ENCODE measurements at regions not wholly inside any gene's neighbourhood (a gene's known extent, or its start where the extent isn't known, plus 50 kb on each side); places are given as distances from the start of the nearest gene placed in this dataset.

- no peak overlapping the region for H3K27ac ChIP-seq (ENCODE audit: low read depth in 2 of 2, low read length in 2 of 2)
- H3K9ac ChIP-seq (ENCODE audit: low read depth in 1 of 2, low read length in 2 of 2) = no peak overlapping the region
These were observed 154.2 kb upstream of the PRMT8 start for GRCh38 chr12:3336606-3337311.

GRCh38 chr12:3337944-3338343 lies 153.1 kb upstream of the PRMT8 start:
- Histone ChIP-seq H3K4me3 (ENCODE audit: low read length in 2 of 2) (no peak overlapping the region), H3K36me3 (ENCODE audit: control insufficient read depth in 2 of 2, insufficient read depth in 2 of 2, low read length in 2 of 2) (no peaks in the 10 kb centered on the region), H3K27ac (ENCODE audit: low read depth in 2 of 2, low read length in 2 of 2) (no peak overlapping the region), H3K9me3 (ENCODE audit: control insufficient read depth in 2 of 2, low read length in 2 of 2) (no peaks in the 10 kb centered on the region), H3K4me1 (ENCODE audit: control insufficient read depth in 2 of 2, insufficient read depth in 2 of 2, low read length in 2 of 2) (no peaks in the 10 kb centered on the region), H3K27me3 (ENCODE audit: control insufficient read depth in 2 of 2, insufficient read depth in 2 of 2, low read length in 2 of 2) (no peaks in the 10 kb centered on the region), H3K9ac (ENCODE audit: low read depth in 1 of 2, low read length in 2 of 2) (no peak overlapping the region)

More at GRCh38 chr12:3336606-3337311, 154.2 kb upstream of the PRMT8 start:
- Histone ChIP-seq H3K27me3 (ENCODE audit: control insufficient read depth in 2 of 2, insufficient read depth in 2 of 2, low read length in 2 of 2) (no peaks in the 10 kb centered on the region), H3K36me3 (ENCODE audit: control insufficient read depth in 2 of 2, insufficient read depth in 2 of 2, low read length in 2 of 2) (no peaks in the 10 kb centered on the region), H3K9me3 (ENCODE audit: control insufficient read depth in 2 of 2, low read length in 2 of 2) (no peaks in the 10 kb centered on the region), H3K4me3 (ENCODE audit: low read length in 2 of 2) (no peak overlapping the region), H3K4me1 (ENCODE audit: control insufficient read depth in 2 of 2, insufficient read depth in 2 of 2, low read length in 2 of 2) (no peaks in the 10 kb centered on the region)

GRCh38 chr12:3339221-3339620 lies 151.8 kb upstream of the PRMT8 start:
- Histone ChIP-seq H3K4me3 (ENCODE audit: low read length in 2 of 2) (no peak overlapping the region), H3K9me3 (ENCODE audit: control insufficient read depth in 2 of 2, low read length in 2 of 2) (no peaks in the 10 kb centered on the region), H3K9ac (ENCODE audit: low read depth in 1 of 2, low read length in 2 of 2) (no peak overlapping the region), H3K4me1 (ENCODE audit: control insufficient read depth in 2 of 2, insufficient read depth in 2 of 2, low read length in 2 of 2) (no peaks in the 10 kb centered on the region), H3K27me3 (ENCODE audit: control insufficient read depth in 2 of 2, insufficient read depth in 2 of 2, low read length in 2 of 2) (no peaks in the 10 kb centered on the region), H3K27ac (ENCODE audit: low read depth in 2 of 2, low read length in 2 of 2) (no peak overlapping the region), H3K36me3 (ENCODE audit: control insufficient read depth in 2 of 2, insufficient read depth in 2 of 2, low read length in 2 of 2) (no peaks in the 10 kb centered on the region)

GRCh38 chr12:3341594-3341993 lies 149.4 kb upstream of the PRMT8 start:
- no peak overlapping the region for H3K9ac ChIP-seq (ENCODE audit: low read depth in 1 of 2, low read length in 2 of 2)
- no peaks in the 10 kb centered on the region for H3K27me3 ChIP-seq (ENCODE audit: control insufficient read depth in 2 of 2, insufficient read depth in 2 of 2, low read length in 2 of 2)
- H3K27ac ChIP-seq (ENCODE audit: low read depth in 2 of 2, low read length in 2 of 2) = no peak overlapping the region
- H3K9me3 ChIP-seq (ENCODE audit: control insufficient read depth in 2 of 2, low read length in 2 of 2) = no peaks in the 10 kb centered on the region
- no peaks in the 10 kb centered on the region for H3K4me1 ChIP-seq (ENCODE audit: control insufficient read depth in 2 of 2, insufficient read depth in 2 of 2, low read length in 2 of 2)
- no peaks in the 10 kb centered on the region for H3K36me3 ChIP-seq (ENCODE audit: control insufficient read depth in 2 of 2, insufficient read depth in 2 of 2, low read length in 2 of 2)
- no peak overlapping the region for H3K4me3 ChIP-seq (ENCODE audit: low read length in 2 of 2)

- no peaks in the 10 kb centered on the region for H3K36me3 ChIP-seq (ENCODE audit: control insufficient read depth in 2 of 2, insufficient read depth in 2 of 2, low read length in 2 of 2)
- no peak overlapping the region for H3K27ac ChIP-seq (ENCODE audit: low read depth in 2 of 2, low read length in 2 of 2)
- H3K27me3 ChIP-seq (ENCODE audit: control insufficient read depth in 2 of 2, insufficient read depth in 2 of 2, low read length in 2 of 2) = no peaks in the 10 kb centered on the region
- no peaks in the 10 kb centered on the region for H3K9me3 ChIP-seq (ENCODE audit: control insufficient read depth in 2 of 2, low read length in 2 of 2)
- no peak overlapping the region for H3K4me3 ChIP-seq (ENCODE audit: low read length in 2 of 2)
- H3K9ac ChIP-seq (ENCODE audit: low read depth in 1 of 2, low read length in 2 of 2) = no peak overlapping the region
- no peaks in the 10 kb centered on the region for H3K4me1 ChIP-seq (ENCODE audit: control insufficient read depth in 2 of 2, insufficient read depth in 2 of 2, low read length in 2 of 2)
These were observed 149.0 kb upstream of the PRMT8 start for GRCh38 chr12:3342051-3342450.

- Histone ChIP-seq H3K4me1 (ENCODE audit: control insufficient read depth in 2 of 2, insufficient read depth in 2 of 2, low read length in 2 of 2) (no peaks in the 10 kb centered on the region), H3K27ac (ENCODE audit: low read depth in 2 of 2, low read length in 2 of 2) (no peak overlapping the region), H3K27me3 (ENCODE audit: control insufficient read depth in 2 of 2, insufficient read depth in 2 of 2, low read length in 2 of 2) (no peaks in the 10 kb centered on the region), H3K36me3 (ENCODE audit: control insufficient read depth in 2 of 2, insufficient read depth in 2 of 2, low read length in 2 of 2) (no peaks in the 10 kb centered on the region), H3K4me3 (ENCODE audit: low read length in 2 of 2) (no peak overlapping the region), H3K9me3 (ENCODE audit: control insufficient read depth in 2 of 2, low read length in 2 of 2) (no peaks in the 10 kb centered on the region), H3K9ac (ENCODE audit: low read depth in 1 of 2, low read length in 2 of 2) (no peak overlapping the region)
These were observed 142.9 kb upstream of the PRMT8 start for GRCh38 chr12:3348055-3348454.

- H3K9me3 ChIP-seq (ENCODE audit: control insufficient read depth in 2 of 2, low read length in 2 of 2) = no peaks in the 10 kb centered on the region
- H3K27me3 ChIP-seq (ENCODE audit: control insufficient read depth in 2 of 2, insufficient read depth in 2 of 2, low read length in 2 of 2) = no peaks in the 10 kb centered on the region
- H3K36me3 ChIP-seq (ENCODE audit: control insufficient read depth in 2 of 2, insufficient read depth in 2 of 2, low read length in 2 of 2) = no peaks in the 10 kb centered on the region
- H3K9ac ChIP-seq (ENCODE audit: low read depth in 1 of 2, low read length in 2 of 2) = no peak overlapping the region
- no peak overlapping the region for H3K4me3 ChIP-seq (ENCODE audit: low read length in 2 of 2)
- H3K4me1 ChIP-seq (ENCODE audit: control insufficient read depth in 2 of 2, insufficient read depth in 2 of 2, low read length in 2 of 2) = no peaks in the 10 kb centered on the region
- no peak overlapping the region for H3K27ac ChIP-seq (ENCODE audit: low read depth in 2 of 2, low read length in 2 of 2)
These were observed 140.6 kb upstream of the PRMT8 start for GRCh38 chr12:3350432-3350831.

GRCh38 chr12:3351731-3352130 lies 139.3 kb upstream of the PRMT8 start:
- H3K4me1 ChIP-seq (ENCODE audit: control insufficient read depth in 2 of 2, insufficient read depth in 2 of 2, low read length in 2 of 2) = no peaks in the 10 kb centered on the region

GRCh38 chr12:3352230-3352629 lies 138.8 kb upstream of the PRMT8 start:
- no peaks in the 10 kb centered on the region for H3K4me1 ChIP-seq (ENCODE audit: control insufficient read depth in 2 of 2, insufficient read depth in 2 of 2, low read length in 2 of 2)
- H3K9me3 ChIP-seq (ENCODE audit: control insufficient read depth in 2 of 2, low read length in 2 of 2) = no peaks in the 10 kb centered on the region
- H3K27me3 ChIP-seq (ENCODE audit: control insufficient read depth in 2 of 2, insufficient read depth in 2 of 2, low read length in 2 of 2) = no peaks in the 10 kb centered on the region
- H3K36me3 ChIP-seq (ENCODE audit: control insufficient read depth in 2 of 2, insufficient read depth in 2 of 2, low read length in 2 of 2) = no peaks in the 10 kb centered on the region
- no peak overlapping the region for H3K9ac ChIP-seq (ENCODE audit: low read depth in 1 of 2, low read length in 2 of 2)
- no peak overlapping the region for H3K27ac ChIP-seq (ENCODE audit: low read depth in 2 of 2, low read length in 2 of 2)
- no peak overlapping the region for H3K4me3 ChIP-seq (ENCODE audit: low read length in 2 of 2)

More at GRCh38 chr12:3351731-3352130, 139.3 kb upstream of the PRMT8 start:
- no peaks in the 10 kb centered on the region for H3K27me3 ChIP-seq (ENCODE audit: control insufficient read depth in 2 of 2, insufficient read depth in 2 of 2, low read length in 2 of 2)
- no peak overlapping the region for H3K9ac ChIP-seq (ENCODE audit: low read depth in 1 of 2, low read length in 2 of 2)
- H3K27ac ChIP-seq (ENCODE audit: low read depth in 2 of 2, low read length in 2 of 2) = no peak overlapping the region
- no peaks in the 10 kb centered on the region for H3K9me3 ChIP-seq (ENCODE audit: control insufficient read depth in 2 of 2, low read length in 2 of 2)
- H3K4me3 ChIP-seq (ENCODE audit: low read length in 2 of 2) = no peak overlapping the region
- H3K36me3 ChIP-seq (ENCODE audit: control insufficient read depth in 2 of 2, insufficient read depth in 2 of 2, low read length in 2 of 2) = no peaks in the 10 kb centered on the region

GRCh38 chr12:3353621-3354020 lies 137.4 kb upstream of the PRMT8 start:
- Histone ChIP-seq H3K27ac (ENCODE audit: low read depth in 2 of 2, low read length in 2 of 2) (no peak overlapping the region), H3K4me1 (ENCODE audit: control insufficient read depth in 2 of 2, insufficient read depth in 2 of 2, low read length in 2 of 2) (no peaks in the 10 kb centered on the region), H3K4me3 (ENCODE audit: low read length in 2 of 2) (no peak overlapping the region), H3K9ac (ENCODE audit: low read depth in 1 of 2, low read length in 2 of 2) (no peak overlapping the region), H3K36me3 (ENCODE audit: control insufficient read depth in 2 of 2, insufficient read depth in 2 of 2, low read length in 2 of 2) (no peaks in the 10 kb centered on the region), H3K27me3 (ENCODE audit: control insufficient read depth in 2 of 2, insufficient read depth in 2 of 2, low read length in 2 of 2) (no peaks in the 10 kb centered on the region), H3K9me3 (ENCODE audit: control insufficient read depth in 2 of 2, low read length in 2 of 2) (no peaks in the 10 kb centered on the region)
